SKM-1 (cell line): ENCODE measurements at regions not wholly inside any gene's neighbourhood (a gene's known extent, or its start where the extent isn't known, plus 50 kb on each side); places are given as distances from the start of the nearest gene placed in this dataset.

Experiments
- DNase-seq: peaks from one replicate; lab custom pipeline; 2025; ENCODE audit not compliant: unreplicated experiment; lab: John Stamatoyannopoulos, UW

- DNase-seq = no peak
Measured at GRCh38 chr18:44609181-44609941, 71.3 kb upstream of the SETBP1 start.

GRCh38 chr18:44620812-44621211 lies 59.9 kb upstream of the SETBP1 start:
- no peak for DNase-seq

DNA sequence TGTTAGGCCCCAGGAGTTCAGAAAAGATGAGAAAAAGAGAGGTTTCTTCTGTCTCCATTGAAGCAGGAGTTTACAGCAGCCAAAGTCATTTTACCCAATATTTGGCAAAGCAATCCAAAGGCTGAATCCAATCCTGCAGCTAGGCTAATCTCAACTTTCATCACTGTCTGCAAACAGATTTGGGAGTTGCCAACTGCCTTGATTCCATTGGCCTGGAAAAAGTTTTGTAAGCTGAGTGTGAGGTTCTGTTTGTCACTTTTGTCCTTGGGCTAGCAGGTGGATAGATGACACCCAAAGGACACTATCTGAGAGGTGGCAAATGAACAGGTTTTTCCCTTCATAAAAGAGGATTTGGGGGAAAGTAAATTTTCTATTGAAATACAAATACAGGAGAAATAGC lies 56.6 kb upstream of the SETBP1 start:
- DNase-seq = no peak

- no peak for DNase-seq
Measured at GRCh38 chr18:44625386-44625785, 55.3 kb upstream of the SETBP1 start.

DNA sequence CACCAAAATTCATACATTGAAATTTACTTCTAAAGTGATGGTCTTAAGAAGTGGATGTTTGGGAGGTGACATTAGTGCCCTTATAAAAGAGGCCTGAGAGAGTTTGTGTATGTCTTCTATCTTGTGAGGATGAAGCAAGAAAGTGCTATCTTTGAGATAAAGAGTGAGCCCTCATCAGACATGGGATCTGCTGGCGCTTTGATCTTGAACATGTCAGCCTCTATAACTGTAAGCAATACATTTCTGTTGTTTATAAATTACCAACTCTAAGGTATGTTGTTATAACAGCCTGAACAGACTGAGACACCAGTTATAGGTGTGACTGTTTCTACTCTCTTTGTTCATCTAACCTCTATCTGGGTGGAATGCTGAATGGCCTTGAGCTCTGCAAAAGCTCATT lies 54.5 kb upstream of the SETBP1 start:
- no peak for DNase-seq

DNA sequence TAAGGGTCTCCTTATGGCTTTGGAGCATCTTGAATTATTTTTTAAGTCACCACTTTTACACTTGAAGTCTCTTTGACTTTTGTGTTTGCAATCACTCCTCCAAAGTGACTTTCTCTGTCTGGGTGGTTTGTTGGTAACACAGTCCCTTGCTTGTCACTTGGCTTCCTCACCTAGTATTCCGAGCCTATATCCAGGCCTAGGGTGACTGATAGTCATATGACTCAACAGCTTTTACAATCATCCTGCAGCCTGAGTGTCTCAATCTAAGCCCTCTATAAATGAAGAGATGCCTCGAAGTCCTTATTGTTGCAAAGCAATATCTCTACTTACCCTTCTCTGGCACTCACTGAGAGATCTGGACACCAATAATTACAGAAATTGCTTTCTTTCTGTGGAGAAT lies 53.9 kb upstream of the SETBP1 start:
- DNase-seq = no peak

GRCh38 chr18:44627280-44627679 lies 53.4 kb upstream of the SETBP1 start:
- DNase-seq = no peak

GRCh38 chr18:44629406-44629805 lies 51.3 kb upstream of the SETBP1 start:
- no peak for DNase-seq

DNA sequence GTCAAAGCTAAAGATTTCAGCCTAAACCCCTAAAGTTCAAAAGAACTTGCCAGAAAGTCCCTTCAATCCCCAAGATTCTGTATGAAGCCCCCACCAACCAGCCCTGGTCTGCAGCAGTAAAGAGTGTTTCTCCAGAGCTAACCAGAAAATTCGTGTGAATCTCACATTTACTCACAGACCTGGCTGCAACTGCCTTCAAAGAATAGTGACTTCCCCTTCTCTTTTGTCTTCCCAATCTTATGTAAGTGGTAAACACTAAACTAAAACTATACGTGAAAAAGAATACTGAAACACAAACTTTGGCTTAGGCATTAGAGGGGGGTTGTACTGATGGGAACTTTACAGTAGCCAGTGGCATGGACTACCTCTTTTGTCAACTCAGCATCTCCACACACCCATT lies 50.6 kb upstream of the SETBP1 start:
- DNase-seq = no peak
